GM21619 (cell line): ENCODE measurements at regions not wholly inside any gene's neighbourhood (a gene's known extent, or its start where the extent isn't known, plus 50 kb on each side); places are given as distances from the start of the nearest gene placed in this dataset.
"Not testable (repeated sequence)": the region's sequence is repeated elsewhere in the genome, so short reads cannot be mapped to it uniquely, and the experiment has no call there.

Experiments used
- ATAC-seq: cut with Tn5 transposase; IDR thresholded peaks from one replicate; pipeline ENCODE4 v1.9.1; 2021; ENCODE audit not compliant: unreplicated experiment

DNA sequence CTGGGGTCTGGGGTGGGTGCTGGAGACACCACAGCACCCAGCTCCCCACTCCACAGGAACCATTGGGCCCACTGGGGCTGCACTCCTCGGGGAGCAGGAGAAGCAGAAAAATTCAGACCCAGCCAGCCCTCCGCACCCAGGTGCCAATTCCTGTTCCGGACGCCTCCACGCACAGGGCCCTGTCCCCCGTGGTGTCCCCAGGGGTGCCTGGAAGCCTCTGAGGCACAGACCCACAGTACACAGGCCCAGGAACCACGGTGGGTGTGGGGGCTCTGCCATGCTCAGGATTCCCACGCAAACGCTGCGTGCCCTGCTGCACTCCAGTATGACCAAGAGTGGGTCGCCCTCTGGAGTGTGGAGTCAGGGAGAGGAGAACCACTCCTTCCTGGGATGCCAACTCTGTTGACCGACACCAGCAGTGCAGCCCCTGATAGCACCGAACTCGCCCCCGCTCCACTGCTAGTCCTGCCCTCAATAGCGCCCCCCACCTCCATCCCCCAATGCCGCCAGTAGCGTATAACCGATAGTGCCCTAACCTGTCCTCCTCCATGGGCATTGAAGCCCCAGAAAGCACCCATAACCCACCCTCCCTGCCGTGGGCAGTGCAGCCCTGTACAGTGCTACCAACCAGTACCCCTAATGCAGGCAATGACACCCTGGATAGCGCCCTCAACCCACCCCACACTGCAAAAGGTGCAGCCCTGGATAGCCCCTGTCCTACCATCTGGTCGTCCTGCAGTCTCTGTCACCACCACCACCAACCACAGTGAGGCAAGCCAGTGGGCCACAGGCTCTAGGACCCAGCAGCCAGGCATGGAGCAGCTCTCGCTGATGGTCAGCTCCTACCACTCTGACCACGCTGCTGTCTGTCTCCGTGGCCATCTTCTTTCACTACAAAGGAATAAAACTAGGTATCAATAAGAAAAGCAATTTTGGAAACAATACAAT lies 2877.2 kb downstream of the RPIA start:
- ATAC-seq, result not testable (repeated sequence)

DNA sequence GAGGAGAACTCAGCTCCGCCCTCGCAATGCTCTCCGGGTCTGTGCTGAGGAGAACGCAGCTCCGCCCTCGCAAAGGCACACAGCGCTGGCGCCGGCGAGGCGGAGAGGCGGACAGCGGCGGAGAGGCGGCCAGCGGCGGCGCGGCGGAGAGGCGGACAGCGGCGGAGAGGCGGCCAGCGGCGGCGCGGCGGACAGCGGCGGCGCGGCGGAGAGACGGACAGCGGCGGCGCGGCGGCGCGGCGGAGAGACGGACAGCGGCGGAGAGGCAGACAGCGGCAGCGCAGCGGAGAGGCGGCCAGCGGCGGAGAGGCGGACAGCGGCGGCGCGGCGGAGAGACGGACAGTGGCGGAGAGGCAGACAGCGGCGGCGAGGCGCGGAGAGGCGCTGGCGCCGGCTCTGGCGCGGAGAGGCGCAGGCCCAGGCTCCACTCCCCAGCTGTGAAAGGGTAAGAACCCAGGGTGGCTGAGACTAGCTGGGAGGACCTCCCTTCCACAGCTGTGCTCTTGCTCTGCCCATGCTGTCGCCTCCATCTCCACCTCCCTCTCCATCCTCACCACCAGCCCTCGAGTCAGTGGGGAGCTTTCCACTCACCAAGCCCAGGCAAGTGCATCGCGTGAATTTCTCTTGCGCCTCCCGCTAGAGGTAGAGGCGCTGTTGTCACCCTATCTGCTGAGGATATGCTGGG lies 2879.9 kb downstream of the RPIA start:
- ATAC-seq, result not testable (repeated sequence)

DNA sequence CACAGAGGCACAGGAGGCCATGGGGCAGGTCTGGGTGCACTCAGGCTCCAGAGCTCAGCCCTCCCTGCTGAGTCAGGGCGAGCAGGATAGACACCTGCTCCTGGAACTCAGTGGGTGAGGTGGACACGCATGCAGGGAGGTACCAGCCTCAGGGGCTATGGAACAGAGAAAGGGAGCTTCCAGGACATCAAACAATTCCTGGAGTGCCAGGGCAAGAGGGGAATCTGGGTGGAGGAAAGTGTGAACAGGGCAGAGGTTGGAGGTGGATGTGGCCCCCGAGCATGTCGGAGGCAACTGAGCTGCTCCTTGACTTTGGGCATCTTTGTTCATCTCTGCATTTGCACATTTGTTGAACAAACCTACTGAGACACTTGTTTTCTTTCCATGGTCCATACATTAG lies 2881.5 kb downstream of the RPIA start:
- ATAC-seq, result not testable (repeated sequence)

DNA sequence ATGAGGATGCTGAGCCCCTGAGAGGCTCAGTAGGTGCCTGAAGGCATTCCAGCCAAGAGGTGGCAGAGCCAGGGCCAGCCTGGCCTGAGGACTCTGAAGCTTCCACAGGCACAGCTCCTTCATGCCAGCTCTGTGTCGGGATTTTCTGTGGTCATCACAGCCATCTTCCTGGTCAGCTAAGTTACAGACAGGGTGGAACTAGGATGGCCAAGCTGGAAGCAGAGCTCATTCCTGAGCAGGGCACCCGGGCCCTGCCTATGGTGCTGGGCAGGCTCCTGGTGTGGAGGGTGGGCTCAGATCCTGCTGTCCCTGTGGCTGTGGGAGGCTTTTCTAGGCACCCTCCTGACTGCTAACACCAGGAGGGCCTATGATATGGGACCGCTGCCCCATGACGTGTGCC lies 2882.3 kb downstream of the RPIA start:
- not testable (repeated sequence) for ATAC-seq

DNA sequence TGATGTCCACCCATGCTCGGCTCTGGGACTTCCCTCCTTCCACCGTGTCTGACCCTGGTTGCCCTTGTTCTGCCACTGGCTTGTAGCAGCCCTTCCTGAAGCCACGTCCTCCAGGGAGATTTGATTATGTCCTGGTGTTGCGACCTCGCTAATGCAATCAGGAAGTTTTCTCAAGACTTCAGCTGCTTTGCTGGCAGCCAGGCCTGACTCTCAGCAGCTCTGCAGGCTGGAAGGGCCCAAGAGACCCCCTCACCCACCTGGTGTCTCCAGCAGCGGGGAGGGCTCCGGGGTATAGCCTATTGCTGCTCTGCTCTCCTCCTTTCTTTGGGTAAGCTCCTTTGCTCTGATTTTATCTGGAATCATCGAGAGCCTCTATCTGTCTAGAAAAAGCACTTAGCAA lies 2882.8 kb downstream of the RPIA start:
- ATAC-seq, result not testable (repeated sequence)

DNA sequence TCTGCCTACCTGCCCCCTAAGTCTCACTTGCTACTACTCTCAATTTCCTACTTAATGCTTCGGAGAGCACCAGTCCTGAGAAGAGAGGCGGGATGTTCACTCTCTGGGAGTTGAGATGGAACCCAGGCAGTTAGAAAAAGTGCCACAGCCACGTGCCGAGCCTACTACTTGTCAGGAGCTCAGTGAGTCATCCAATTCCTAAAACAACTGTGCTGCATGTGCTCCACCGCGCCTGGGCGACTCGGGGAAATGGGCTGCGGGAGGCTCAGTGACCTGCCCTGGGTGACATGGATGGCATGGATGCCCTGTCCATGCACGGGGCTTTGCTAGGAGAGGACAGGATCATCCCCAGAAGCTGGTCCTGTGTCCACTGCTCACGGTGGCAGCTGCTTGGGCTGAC lies 2884.2 kb downstream of the RPIA start:
- ATAC-seq, result not testable (repeated sequence)

DNA sequence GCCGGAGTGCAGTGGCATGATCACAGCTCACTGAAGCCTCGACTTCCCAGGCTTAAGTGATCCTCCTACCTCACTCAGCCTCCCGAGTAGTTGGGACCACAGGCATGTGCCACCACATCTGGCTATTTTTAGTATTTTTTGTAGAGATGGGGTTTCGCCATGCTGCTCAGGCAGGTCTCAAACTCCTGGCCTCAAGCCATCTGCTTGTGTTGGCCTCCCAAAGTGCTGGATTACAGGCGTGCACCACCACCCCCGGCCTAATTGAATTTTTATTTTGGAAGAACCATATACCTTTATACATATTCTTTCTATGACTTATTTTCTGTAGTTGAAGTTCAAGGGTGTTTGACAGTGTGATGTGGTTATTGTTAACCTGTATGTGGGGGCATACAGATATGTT lies 2885.9 kb downstream of the RPIA start:
- not testable (repeated sequence) for ATAC-seq

DNA sequence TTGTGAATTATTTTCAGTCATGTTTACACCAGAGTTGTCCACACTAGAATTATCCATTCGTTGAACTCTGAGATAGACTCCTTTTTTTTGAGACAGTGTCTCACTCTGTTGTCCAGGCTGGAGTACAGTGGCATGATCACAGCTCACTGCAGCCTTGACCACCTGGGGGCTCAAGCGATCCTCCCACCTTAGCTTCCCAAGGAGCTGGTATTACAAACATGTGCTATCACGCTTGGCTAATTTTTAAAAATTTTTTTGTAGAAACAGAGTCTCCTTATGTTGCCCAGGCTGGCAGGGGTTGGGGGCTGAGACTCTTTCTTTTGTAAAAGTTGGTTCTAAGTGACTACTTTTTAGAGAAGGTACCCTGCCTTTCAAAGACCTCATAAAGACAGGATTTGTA lies 2887.2 kb downstream of the RPIA start:
- ATAC-seq, result not testable (repeated sequence)

DNA sequence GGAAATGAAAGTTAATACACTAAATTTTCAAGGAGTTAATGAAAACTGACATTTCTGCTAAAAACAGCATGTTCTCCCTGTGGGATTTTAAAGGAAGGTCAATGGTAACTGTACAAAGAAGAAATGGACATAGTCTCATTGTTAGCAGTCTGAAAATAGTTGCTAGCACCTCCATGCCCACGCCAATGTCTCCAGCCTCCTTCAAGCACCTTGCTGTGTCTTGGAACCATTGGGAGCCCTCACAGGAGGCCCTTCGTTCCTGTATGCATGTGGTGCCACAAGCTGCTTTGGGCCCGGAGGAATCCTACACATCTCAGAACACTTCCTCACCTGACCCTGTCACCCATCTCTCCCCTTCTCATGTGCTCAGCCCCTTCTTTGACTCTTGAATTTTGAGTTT lies 2888.1 kb downstream of the RPIA start:
- ATAC-seq, result not testable (repeated sequence)

DNA sequence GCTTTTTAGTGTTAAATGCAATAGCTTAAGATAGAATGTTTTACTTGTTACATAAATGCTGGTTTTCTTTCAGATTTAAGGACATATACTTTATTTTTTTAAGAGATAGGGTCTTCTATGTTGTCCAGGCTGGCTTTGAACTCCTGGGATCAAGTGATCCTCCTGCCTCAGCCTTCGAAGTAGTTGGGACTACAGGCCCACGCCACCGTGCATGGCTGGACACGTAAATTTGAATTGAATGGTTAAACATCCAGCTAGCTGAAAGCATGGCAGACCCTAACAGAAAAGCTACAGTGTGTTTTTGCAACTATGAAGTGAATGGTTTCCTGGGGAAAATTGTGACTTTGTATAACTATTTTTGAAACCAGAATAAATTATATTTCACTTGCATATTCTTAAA lies 2888.6 kb downstream of the RPIA start:
- not testable (repeated sequence) for ATAC-seq

DNA sequence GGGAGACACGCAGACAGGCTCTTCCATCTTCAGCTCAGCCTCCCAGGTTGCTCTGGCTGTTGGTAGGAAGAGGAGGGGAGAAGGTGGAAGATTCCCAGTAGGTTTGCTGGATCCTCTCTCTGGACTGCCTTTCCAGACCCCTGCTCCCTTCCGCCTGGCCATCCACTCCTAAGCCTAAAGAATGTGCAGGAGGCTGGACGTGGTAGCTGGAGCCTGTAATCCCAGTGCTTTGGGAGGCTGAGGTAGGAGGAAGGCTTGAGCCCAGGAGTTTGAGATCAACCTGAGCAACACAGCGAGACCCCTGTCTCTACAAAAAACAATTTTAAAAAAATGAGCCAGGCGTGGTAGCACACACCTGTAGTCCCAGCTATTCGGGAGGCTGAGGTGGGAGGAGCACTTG lies 2895.6 kb downstream of the RPIA start:
- not testable (repeated sequence) for ATAC-seq

DNA sequence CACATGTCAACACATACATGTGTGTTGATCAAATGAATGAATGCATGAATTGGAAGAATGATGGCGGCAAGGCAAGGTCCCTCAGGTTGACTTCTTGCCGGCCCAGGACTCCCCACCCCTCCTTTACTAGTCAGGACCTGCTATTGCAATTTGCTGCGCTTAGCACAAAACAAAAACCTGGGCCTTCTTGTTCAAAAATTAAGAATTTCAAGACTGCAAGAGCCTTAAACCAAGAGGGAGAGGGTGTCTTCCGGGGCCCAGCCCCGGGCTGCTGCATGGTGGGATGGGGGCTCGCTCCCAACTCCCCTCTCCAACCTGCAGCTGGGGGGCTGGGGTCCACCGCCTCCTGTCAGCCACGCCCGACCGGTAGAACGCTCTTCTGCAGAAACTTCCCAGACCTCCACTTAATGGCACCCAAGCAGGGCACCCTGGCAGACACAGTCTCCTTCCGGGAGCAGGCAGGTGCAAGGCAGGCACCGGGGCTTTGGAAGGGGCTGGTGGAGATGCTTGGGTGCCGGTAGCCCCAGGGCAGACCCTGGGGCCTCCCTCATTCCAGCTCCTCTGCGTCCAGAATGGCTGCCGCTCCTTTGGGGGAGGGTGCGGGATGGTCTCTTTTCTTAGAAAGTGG lies 2896.5 kb downstream of the RPIA start:
- ATAC-seq, result not testable (repeated sequence)

DNA sequence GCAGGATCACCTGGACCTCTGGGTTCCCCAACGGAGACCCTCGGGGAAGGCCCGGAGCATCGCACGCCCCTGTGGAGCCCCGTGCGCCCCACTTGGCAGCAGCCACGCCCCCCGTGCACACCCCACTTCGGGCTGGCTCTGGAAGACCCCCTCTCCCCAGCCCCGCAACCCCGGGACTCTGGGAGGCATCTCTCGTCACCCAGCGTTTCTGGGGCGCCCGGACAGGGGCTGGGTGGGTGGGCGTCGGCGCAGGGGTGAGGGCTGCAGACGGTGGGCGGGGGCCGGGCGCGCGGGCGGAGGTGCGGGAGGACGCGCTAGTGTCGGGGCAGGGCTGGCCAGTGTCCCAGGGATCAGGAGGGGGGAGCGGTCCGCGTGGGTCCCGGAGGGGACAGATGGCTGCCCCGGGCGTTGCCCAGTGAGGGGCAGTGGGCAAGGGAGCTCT lies 2897.3 kb downstream of the RPIA start:
- not testable (repeated sequence) for ATAC-seq

DNA sequence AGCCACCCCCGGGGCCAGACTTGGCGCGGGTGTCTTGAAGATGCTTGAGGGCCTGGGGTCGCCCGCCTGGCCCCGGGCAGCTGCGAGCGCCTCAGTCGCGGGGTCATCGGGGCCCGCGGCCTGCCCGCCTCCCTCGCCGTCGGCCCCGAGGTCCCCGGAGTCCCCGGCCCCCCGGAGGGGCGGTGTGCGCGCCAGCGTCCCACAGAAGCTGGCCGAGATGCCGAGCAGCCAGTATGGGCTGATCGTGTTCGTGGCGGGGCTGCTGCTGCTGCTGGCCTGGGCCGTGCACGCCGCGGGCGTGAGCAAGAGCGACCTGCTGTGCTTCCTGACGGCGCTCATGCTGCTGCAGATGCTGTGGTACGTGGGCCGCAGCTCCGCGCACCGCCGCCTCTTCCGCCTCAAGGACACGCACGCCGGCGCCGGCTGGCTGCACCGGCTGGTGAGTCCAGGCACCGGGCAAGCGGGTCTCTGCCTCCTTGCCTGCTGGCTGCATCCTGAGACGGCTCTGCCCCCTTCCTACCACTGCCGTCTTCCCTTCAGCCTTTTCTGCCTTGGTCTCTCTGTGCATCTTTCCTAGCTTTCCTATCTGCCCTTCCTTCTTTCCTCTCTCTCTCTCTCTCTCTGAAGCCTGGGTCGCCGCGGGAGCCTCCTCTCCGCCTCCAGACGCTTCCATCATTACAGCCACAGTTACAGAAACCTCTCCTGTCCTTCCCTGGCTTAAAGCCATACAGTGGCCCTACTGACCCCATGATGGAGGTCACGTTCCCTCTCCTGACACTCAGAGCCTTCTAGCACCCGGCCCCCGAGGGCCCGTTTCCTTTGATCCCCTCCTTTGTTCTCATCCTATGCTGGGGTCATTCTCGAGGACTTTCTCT lies 2898.2 kb downstream of the RPIA start:
- ATAC-seq, result not testable (repeated sequence)

DNA sequence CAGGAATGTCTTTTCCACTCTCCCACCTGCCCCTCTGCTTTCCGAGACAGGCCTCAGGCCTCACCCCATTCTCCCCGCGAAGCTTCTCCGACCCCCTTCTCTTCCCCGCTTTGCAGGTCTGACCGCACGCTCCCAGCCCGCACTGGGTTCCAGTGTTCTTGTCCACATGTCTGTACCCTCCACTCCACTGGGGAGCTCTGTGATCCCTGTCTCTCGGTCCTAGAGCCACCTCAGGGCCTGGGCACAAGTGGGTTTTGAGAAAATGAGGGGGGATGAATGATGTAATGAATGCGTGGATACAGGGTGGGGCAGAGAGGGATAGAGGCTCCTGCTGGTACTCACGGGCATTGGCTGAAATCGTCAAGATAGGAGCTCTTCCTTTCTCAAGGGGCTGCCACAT lies 2898.9 kb downstream of the RPIA start:
- ATAC-seq, result not testable (repeated sequence)

DNA sequence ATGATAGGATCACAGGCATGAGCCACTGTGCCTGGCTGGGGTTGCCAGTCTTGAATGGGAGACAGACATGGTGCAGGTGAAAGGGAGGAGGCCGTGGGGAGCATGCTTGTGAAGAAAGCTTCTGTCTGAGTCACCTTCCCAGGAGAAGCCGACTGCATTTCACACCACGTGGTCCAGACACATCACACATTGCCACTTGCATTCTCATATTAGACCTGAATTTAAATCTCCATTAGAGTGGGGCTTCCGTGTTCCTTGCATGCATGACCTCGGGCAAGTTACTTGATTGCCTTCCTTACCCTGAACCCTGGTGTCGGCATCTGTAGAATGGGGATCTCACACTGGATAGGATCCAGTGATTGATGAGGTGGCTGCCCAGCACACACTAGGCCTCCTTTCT lies 2899.6 kb downstream of the RPIA start:
- ATAC-seq, result not testable (repeated sequence)

DNA sequence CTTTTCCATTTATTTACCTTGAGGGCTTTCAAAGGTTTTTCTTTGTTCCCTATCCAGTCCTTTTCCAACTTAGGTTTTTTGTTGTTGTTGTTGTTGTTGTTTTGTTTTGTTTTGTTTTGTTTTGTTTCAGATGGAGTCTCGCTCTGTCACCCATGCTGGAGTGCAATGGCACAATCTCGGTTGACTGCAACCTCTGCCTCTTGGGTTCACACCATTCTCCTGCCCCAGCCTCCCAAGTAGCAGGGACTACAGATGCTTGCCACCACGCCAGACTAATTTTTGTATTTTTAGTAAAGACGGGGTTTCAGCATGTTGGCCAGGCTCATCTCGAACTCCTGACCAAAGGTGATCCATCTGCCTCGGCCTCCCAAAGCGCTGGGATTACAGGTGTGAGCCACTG lies 2906.0 kb downstream of the RPIA start:
- not testable (repeated sequence) for ATAC-seq

DNA sequence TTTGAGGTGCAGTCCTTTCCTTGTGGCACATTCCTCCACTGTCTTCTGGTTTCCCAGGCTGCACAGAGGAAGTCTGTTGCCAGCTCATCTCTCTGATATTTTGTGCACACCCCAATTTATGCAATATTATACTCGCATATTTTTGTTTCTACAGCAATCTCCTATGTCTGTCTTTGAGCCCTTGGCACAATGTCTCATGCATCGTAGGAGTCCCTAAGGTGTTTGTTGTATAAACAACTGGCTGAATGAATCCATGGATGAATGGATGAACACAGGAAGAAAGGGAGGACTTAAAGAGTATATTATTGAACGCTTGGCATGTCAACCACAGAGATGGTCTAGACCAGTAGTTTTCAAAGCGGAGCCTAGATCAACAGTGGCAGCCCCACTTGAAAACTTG lies 2907.0 kb downstream of the RPIA start:
- ATAC-seq, result not testable (repeated sequence)

DNA sequence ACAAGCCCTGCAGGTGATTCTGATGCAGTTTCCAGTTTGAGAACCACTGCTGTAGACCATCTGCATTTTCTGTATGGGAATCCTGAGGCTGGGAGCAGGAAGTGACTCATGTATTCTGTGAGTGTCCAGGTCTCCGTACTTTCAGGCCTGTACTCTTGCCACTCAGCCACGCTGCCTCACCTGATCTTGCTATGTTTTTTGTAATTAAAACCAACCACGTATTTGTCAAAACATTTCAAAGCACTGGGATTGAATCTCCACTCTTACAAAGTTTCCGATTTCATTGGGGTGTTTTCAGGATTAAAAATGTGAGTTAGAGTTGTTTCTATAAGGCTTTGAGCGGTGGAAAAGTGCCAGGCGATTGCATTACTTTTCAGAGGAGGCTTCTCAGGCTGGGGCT lies 2907.5 kb downstream of the RPIA start:
- not testable (repeated sequence) for ATAC-seq

DNA sequence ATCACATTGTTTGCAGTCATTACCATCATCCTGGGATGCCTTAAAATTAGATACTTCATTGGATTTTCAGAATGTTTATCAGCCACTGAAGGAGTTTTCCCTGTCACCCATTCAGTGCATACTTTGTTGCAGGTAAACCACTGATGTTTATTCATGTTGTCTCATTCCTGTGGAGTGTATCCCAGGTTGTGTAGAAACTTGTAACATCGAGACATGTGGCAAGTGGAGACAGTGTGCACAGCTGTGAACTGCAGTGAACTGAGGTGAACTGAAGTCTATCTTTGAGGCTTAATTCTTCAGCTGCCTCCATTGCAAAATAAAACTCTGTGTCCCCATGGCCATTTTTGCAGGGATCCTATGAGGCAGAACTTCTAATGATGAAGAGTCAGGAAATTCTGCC lies 2911.4 kb downstream of the RPIA start:
- ATAC-seq, result not testable (repeated sequence)
